Activated CD8-positive, alpha-beta T cell treated with anti-CD3 and anti-CD28 coated beads for 36 hours (primary cell): ENCODE measurements at regions not wholly inside any gene's neighbourhood (a gene's known extent, or its start where the extent isn't known, plus 50 kb on each side); places are given as distances from the start of the nearest gene placed in this dataset.

ENCODE experiments used
- ATAC-seq: fragments of 200-7000 bp; cut with Tn5 transposase; one replicate; pipeline ENCODE4 v1.10.0; 2021; ENCODE audit warnings: mild to moderate bottlenecking, moderate library complexity
- CTCF ChIA-PET: fragments of 350-600 bp; sonication (Branson Sonifier 250); formaldehyde crosslinking; loops from one replicate; lab custom pipeline; 2021; ENCODE audit warnings: antibody characterized with exemption; lab: Charles Lee
- POLR2A ChIA-PET: fragments of 350-600 bp; sonication (Branson Sonifier 250); formaldehyde crosslinking; loops from one replicate; lab custom pipeline; 2021; ENCODE audit warnings: antibody characterized with exemption; lab: Charles Lee
- DNase-seq: peaks from one replicate; pipeline ENCODE4 v3.0.0-alpha.2; 2020
- H3K27ac Mint-ChIP-seq: one replicate; pipeline ENCODE4 v1.8.0; 2021; ENCODE audit warnings: mild to moderate bottlenecking, mixed read lengths
- H3K27me3 Mint-ChIP-seq: one replicate; pipeline ENCODE4 v1.8.0; 2021; ENCODE audit warnings: mixed read lengths
- H3K36me3 Mint-ChIP-seq: one replicate; pipeline ENCODE4 v1.8.0; 2021; ENCODE audit warnings: low read depth, mixed read lengths
- H3K4me1 Mint-ChIP-seq: one replicate; pipeline ENCODE4 v1.8.0; 2021; ENCODE audit warnings: low read depth, mixed read lengths
- H3K4me3 Mint-ChIP-seq: one replicate; pipeline ENCODE4 v1.8.0; 2021; ENCODE audit warnings: mild to moderate bottlenecking, moderate library complexity, mixed read lengths
- H3K9me3 Mint-ChIP-seq: one replicate; pipeline ENCODE4 v1.8.0; 2021; ENCODE audit warnings: mixed read lengths
- intact Hi-C: fragments of 100-400 bp; cut with micrococcal nuclease; formaldehyde crosslinking; loops from one replicate; pipeline ENCODE4 v1.10.0; 2022
- TF ChIP-seq, protein P1 (sequence below): fragments of 200-600 bp; IDR thresholded peaks from one replicate; pipeline ENCODE4 v1.8.0; 2022; ENCODE audit warnings: antibody characterized with exemption, mild to moderate bottlenecking

DNA sequence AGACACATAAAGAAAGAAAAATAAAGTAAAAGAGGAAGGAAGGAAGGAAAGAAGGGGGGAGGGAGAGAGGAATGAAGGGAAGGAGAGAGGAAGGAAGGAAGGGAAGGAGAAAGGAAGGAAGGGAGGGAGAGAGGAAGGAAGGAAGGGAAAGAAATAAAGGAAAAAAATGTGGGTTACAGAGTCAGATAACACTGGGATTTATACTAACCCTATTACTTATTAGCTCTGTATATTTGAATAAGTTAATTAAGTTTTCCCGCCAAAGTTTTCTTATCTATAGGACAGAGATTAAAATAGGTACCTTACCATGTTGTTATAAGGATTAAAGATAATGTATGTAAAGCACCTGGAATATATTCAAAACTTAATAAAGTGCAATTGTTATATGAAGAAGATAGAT lies 439.3 kb upstream of the KCNMB2 start:
- ChIA-PET CTCF (interaction anchor here (1.0 kb wide), 1 partner anchor 1158 kb away, joined by 3 read pairs; no protein-coding TSS in a partner anchor), POLR2A (no interaction called here)
- Mint-ChIP-seq H3K27ac (no peak overlapping the region), H3K9me3 (peaks cover 21% of the 10 kb centered on the region), H3K4me3 (no peak overlapping the region), H3K4me1 (no peaks in the 10 kb centered on the region), H3K27me3 (no peaks in the 10 kb centered on the region), H3K36me3 (no peaks in the 10 kb centered on the region)
- intact Hi-C loops: no loop called here
- DNase-seq (no peak), ATAC-seq (no peak)
- TF ChIP-seq, protein P1, sequence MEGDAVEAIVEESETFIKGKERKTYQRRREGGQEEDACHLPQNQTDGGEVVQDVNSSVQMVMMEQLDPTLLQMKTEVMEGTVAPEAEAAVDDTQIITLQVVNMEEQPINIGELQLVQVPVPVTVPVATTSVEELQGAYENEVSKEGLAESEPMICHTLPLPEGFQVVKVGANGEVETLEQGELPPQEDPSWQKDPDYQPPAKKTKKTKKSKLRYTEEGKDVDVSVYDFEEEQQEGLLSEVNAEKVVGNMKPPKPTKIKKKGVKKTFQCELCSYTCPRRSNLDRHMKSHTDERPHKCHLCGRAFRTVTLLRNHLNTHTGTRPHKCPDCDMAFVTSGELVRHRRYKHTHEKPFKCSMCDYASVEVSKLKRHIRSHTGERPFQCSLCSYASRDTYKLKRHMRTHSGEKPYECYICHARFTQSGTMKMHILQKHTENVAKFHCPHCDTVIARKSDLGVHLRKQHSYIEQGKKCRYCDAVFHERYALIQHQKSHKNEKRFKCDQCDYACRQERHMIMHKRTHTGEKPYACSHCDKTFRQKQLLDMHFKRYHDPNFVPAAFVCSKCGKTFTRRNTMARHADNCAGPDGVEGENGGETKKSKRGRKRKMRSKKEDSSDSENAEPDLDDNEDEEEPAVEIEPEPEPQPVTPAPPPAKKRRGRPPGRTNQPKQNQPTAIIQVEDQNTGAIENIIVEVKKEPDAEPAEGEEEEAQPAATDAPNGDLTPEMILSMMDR: no peak

DNA sequence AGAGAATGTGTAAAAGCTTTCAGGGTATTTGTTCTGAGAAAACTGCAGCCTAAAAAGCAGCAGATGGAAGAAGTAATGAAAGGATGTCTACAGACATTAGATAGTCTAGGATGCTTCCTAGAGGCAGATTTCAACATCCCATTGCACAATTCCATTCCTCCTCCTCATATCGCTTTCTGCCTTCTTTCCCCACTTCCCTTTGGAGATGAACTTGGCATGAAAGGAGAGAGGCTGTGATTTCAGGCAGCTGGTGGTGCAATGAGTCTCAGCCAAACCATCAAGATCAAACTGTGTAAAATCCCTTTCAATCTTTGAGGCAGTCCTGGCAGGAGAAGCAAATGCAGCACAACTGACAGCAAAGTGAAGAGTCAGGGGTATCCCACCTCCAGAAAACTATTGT lies 438.7 kb upstream of the KCNMB2 start:
- TF ChIP-seq, protein P1: no peak
- DNase-seq (no peak), ATAC-seq (no peak)
- Mint-ChIP-seq H3K36me3 (no peaks in the 10 kb centered on the region), H3K9me3 (peaks cover 18% of the 10 kb centered on the region), H3K4me1 (no peaks in the 10 kb centered on the region), H3K27ac (no peak overlapping the region), H3K27me3 (no peaks in the 10 kb centered on the region), H3K4me3 (no peak overlapping the region)
- ChIA-PET CTCF (interaction anchor here (1.0 kb wide), 1 partner anchor 1158 kb away, joined by 3 read pairs; no protein-coding TSS in a partner anchor), POLR2A (no interaction called here)
- intact Hi-C loops: no loop called here

DNA sequence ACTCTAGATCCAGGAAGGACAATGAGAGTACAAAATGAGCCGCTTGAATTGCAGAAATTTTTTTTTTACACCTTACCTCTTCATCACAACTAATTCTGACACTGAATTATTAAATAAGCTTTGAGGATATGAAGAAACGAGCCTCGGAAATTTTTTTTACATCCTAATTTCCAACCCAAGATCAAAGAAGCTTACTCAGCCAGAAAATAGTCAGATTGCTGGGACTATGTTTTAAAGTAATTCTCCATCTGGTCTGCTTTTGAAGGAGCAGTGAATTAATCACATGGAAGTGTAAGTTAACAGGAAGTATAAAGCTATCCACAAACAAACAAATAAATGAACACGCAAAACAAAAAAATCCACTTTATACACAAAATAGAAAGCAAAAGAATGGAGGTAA lies 437.0 kb upstream of the KCNMB2 start:
- DNase-seq: no peak
- ATAC-seq: no peak
- Mint-ChIP-seq H3K27ac (no peak overlapping the region), H3K27me3 (no peaks in the 10 kb centered on the region), H3K4me3 (no peak overlapping the region), H3K36me3 (no peaks in the 10 kb centered on the region), H3K9me3 (peaks cover 4% of the 10 kb centered on the region), H3K4me1 (no peaks in the 10 kb centered on the region)
- ChIA-PET POLR2A (no interaction called here), CTCF (no interaction called here)
- intact Hi-C loops: no loop called here
- TF ChIP-seq, protein P1: no peak

DNA sequence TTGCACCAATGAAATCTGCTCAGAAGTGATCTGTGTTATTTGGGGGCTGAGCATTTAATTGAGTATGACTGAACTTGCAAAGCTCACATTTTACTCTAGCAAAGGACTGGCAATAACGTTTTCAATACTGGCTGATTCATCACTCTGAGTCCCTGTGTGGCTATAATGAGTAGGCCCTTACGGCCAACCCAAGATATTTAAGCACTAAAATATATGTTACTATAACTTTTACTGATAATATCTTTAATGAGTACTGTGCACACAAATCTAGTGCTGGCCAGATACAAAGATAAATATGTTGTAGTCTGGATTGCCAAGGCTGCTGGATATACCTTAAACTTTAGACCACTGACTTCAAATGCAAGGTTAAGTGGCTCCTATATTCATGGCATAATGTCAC lies 436.4 kb upstream of the KCNMB2 start:
- TF ChIP-seq, protein P1: no peak
- no peak for DNase-seq
- no peak for ATAC-seq
- ChIA-PET POLR2A (no interaction called here), CTCF (no interaction called here)
- Mint-ChIP-seq H3K36me3 (no peaks in the 10 kb centered on the region), H3K4me1 (no peaks in the 10 kb centered on the region), H3K27ac (no peak overlapping the region), H3K4me3 (no peak overlapping the region), H3K9me3 (no peaks in the 10 kb centered on the region), H3K27me3 (no peaks in the 10 kb centered on the region)
- intact Hi-C loops: no loop called here

DNA sequence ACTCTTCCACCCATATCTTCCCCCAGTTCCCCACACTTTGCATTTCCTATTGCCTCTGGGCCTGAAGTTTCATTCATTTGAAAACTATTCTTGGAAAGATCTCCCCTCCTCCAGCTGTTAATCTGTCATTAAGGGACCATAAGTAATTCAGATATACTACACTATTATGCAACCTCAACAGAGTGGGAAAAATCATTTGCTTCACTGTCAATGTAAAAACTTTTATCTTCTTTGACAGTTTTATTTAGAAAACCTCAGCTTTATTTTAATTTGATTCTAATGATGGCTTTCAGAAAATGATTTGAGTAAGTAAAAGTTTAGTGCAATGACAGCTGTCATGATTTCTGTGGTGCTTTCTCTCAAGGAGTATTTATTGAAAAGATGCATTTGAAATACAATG lies 435.3 kb upstream of the KCNMB2 start:
- H3K4me1 Mint-ChIP-seq: no peaks in the 10 kb centered on the region
- no peaks in the 10 kb centered on the region for H3K36me3 Mint-ChIP-seq
- intact Hi-C loops: no loop called here
- H3K4me3 Mint-ChIP-seq: no peak overlapping the region
- CTCF ChIA-PET: interaction anchor here (1.1 kb wide), 1 partner anchor 16 kb away, joined by 4 read pairs; no protein-coding TSS in a partner anchor
- H3K9me3 Mint-ChIP-seq: no peaks in the 10 kb centered on the region
- DNase-seq (no peak), ATAC-seq (no peak)
- H3K27me3 Mint-ChIP-seq: no peaks in the 10 kb centered on the region
- H3K27ac Mint-ChIP-seq: no peak overlapping the region
- TF ChIP-seq, protein P1: no peak
- POLR2A ChIA-PET: no interaction called here
